Adipocyte (in vitro differentiated cells): ENCODE measurements at regions not wholly inside any gene's neighbourhood (a gene's known extent, or its start where the extent isn't known, plus 50 kb on each side); places are given as distances from the start of the nearest gene placed in this dataset.
"Not testable (repeated sequence)": the region's sequence is repeated elsewhere in the genome, so short reads cannot be mapped to it uniquely, and the experiment has no call there.

ENCODE experiments used
- DNase-seq: peaks from one replicate; pipeline ENCODE4 v3.0.0-alpha.2; 2015; ENCODE audit warnings: low read depth
- H3K27me3 ChIP-seq: replicated peaks from 2 replicates; pipeline ENCODE4 v1.7.0; 2013; ENCODE audit warnings: mild to moderate bottlenecking, low read length, moderate library complexity; ENCODE audit not compliant: control insufficient read depth, insufficient read depth
- H3K36me3 ChIP-seq: 2 replicates; pipeline ENCODE4 v1.7.0; 2013; ENCODE audit warnings: low read length, mild to moderate bottlenecking, moderate library complexity; ENCODE audit not compliant: control insufficient read depth, insufficient read depth, severe bottlenecking
- H3K4me1 ChIP-seq: 2 replicates; pipeline ENCODE4 v1.7.0; 2013; ENCODE audit warnings: mild to moderate bottlenecking, low read length, moderate library complexity; ENCODE audit not compliant: control insufficient read depth, insufficient read depth
- H3K4me3 ChIP-seq: 2 replicates; pipeline ENCODE4 v1.7.0; 2013; ENCODE audit warnings: mild to moderate bottlenecking, low read length, moderate library complexity
- H3K9ac ChIP-seq: 2 replicates; pipeline ENCODE4 v1.7.0; 2013; ENCODE audit warnings: mild to moderate bottlenecking, low read length, moderate library complexity
- H3K9me3 ChIP-seq: 2 replicates; pipeline ENCODE4 v1.7.0; 2013; ENCODE audit warnings: mild to moderate bottlenecking, low read length, moderate library complexity; ENCODE audit not compliant: control insufficient read depth

- peaks cover 15% of the 10 kb centered on the region for H3K4me1 ChIP-seq
- H3K9me3 ChIP-seq: peaks cover 19% of the 10 kb centered on the region
- no peak overlapping the region for H3K4me3 ChIP-seq
- H3K27me3 ChIP-seq: no peaks in the 10 kb centered on the region
- no peak for DNase-seq
- H3K9ac ChIP-seq: no peak overlapping the region
- H3K36me3 ChIP-seq: no peaks in the 10 kb centered on the region
Measured at GRCh38 chr4:186851291-186852072, 127.8 kb upstream of the FAT1 start.

- Histone ChIP-seq H3K9me3 (peaks cover 19% of the 10 kb centered on the region), H3K36me3 (no peaks in the 10 kb centered on the region), H3K4me1 (peaks cover 19% of the 10 kb centered on the region), H3K27me3 (no peaks in the 10 kb centered on the region), H3K9ac (no peak overlapping the region), H3K4me3 (no peak overlapping the region)
- DNase-seq: no peak
Measured at GRCh38 chr4:186852073-186852420, 128.4 kb upstream of the FAT1 start.

- Histone ChIP-seq H3K9ac (no peak overlapping the region), H3K4me1 (peaks cover 19% of the 10 kb centered on the region), H3K9me3 (peaks cover 19% of the 10 kb centered on the region), H3K4me3 (no peak overlapping the region), H3K36me3 (no peaks in the 10 kb centered on the region), H3K27me3 (no peaks in the 10 kb centered on the region)
- DNase-seq: no peak
Measured at GRCh38 chr4:186852964-186853391, 129.3 kb upstream of the FAT1 start.

GRCh38 chr4:186854256-186854655 is 130.6 kb upstream of the FAT1 start:
- DNase-seq: no peak
- H3K4me1 ChIP-seq: peaks cover 19% of the 10 kb centered on the region
- peaks cover 19% of the 10 kb centered on the region for H3K9me3 ChIP-seq
- no peaks in the 10 kb centered on the region for H3K27me3 ChIP-seq
- no peak overlapping the region for H3K4me3 ChIP-seq
- no peaks in the 10 kb centered on the region for H3K36me3 ChIP-seq
- no peak overlapping the region for H3K9ac ChIP-seq

GRCh38 chr4:186855111-186855510 is 131.5 kb upstream of the FAT1 start:
- Histone ChIP-seq H3K27me3 (no peaks in the 10 kb centered on the region), H3K4me1 (peaks cover 19% of the 10 kb centered on the region), H3K4me3 (no peak overlapping the region), H3K9ac (no peak overlapping the region), H3K9me3 (peaks cover 17% of the 10 kb centered on the region), H3K36me3 (no peaks in the 10 kb centered on the region)
- no peak for DNase-seq

GRCh38 chr4:186857793-186858192 is 134.1 kb upstream of the FAT1 start:
- Histone ChIP-seq H3K36me3 (no peaks in the 10 kb centered on the region), H3K4me1 (peaks cover 19% of the 10 kb centered on the region), H3K27me3 (no peaks in the 10 kb centered on the region), H3K4me3 (no peak overlapping the region), H3K9me3 (no peaks in the 10 kb centered on the region), H3K9ac (no peak overlapping the region)
- DNase-seq: no peak

GRCh38 chr4:186858355-186858754 is 134.7 kb upstream of the FAT1 start:
- DNase-seq: no peak
- Histone ChIP-seq H3K4me1 (peaks cover 19% of the 10 kb centered on the region), H3K4me3 (no peak overlapping the region), H3K9me3 (no peaks in the 10 kb centered on the region), H3K36me3 (no peaks in the 10 kb centered on the region), H3K27me3 (no peaks in the 10 kb centered on the region), H3K9ac (no peak overlapping the region)

- H3K9me3 ChIP-seq: no peaks in the 10 kb centered on the region
- no peak for DNase-seq
- H3K9ac ChIP-seq: no peak overlapping the region
- H3K36me3 ChIP-seq: no peaks in the 10 kb centered on the region
- H3K27me3 ChIP-seq: no peaks in the 10 kb centered on the region
- peaks cover 19% of the 10 kb centered on the region for H3K4me1 ChIP-seq
- no peak overlapping the region for H3K4me3 ChIP-seq
Measured at GRCh38 chr4:186859420-186859819, 135.8 kb upstream of the FAT1 start.

GRCh38 chr4:186861317-186861716 is 137.7 kb upstream of the FAT1 start:
- no peak for DNase-seq
- no peaks in the 10 kb centered on the region for H3K27me3 ChIP-seq
- no peak overlapping the region for H3K9ac ChIP-seq
- no peak overlapping the region for H3K4me3 ChIP-seq
- no peaks in the 10 kb centered on the region for H3K36me3 ChIP-seq
- peaks cover 6% of the 10 kb centered on the region for H3K4me1 ChIP-seq
- no peaks in the 10 kb centered on the region for H3K9me3 ChIP-seq

GRCh38 chr4:186871856-186872255 is 148.2 kb upstream of the FAT1 start:
- Histone ChIP-seq H3K4me1 (no peaks in the 10 kb centered on the region), H3K27me3 (no peaks in the 10 kb centered on the region), H3K36me3 (no peaks in the 10 kb centered on the region), H3K9me3 (peaks cover 8% of the 10 kb centered on the region), H3K9ac (no peak overlapping the region), H3K4me3 (no peak overlapping the region)
- DNase-seq: no peak

- not testable (repeated sequence) for DNase-seq, H3K9ac ChIP-seq, H3K4me3 ChIP-seq, H3K27me3 ChIP-seq, H3K9me3 ChIP-seq, H3K36me3 ChIP-seq, H3K4me1 ChIP-seq
Measured at GRCh38 chr4:186873095-186873494, 149.4 kb upstream of the FAT1 start.

GRCh38 chr4:186875476-186875875 is 151.8 kb upstream of the FAT1 start:
- Histone ChIP-seq H3K4me1 (no peaks in the 10 kb centered on the region), H3K36me3 (no peaks in the 10 kb centered on the region), H3K27me3 (no peaks in the 10 kb centered on the region), H3K4me3 (no peak overlapping the region), H3K9me3 (peaks cover 8% of the 10 kb centered on the region), H3K9ac (no peak overlapping the region)
- DNase-seq: no peak
